GM19239 (cell line): ENCODE measurements at regions not wholly inside any gene's neighbourhood (a gene's known extent, or its start where the extent isn't known, plus 50 kb on each side); places are given as distances from the start of the nearest gene placed in this dataset.
A peak's percentile ranks its signal among the peaks of the same experiment; 100 is the strongest.
"Not testable (repeated sequence)": the region's sequence is repeated elsewhere in the genome, so short reads cannot be mapped to it uniquely, and the experiment has no call there.

Source experiments
- DNase-seq: peaks from one replicate; pipeline ENCODE4 v3.0.0; 2011; ENCODE audit warnings: low spot score; ENCODE audit not compliant: insufficient read length
- FAIRE-seq: peaks from 2 replicates; lab custom pipeline; 2011; peaks lifted over from hg19 to GRCh38; lab: Jason Lieb, UNC

DNA sequence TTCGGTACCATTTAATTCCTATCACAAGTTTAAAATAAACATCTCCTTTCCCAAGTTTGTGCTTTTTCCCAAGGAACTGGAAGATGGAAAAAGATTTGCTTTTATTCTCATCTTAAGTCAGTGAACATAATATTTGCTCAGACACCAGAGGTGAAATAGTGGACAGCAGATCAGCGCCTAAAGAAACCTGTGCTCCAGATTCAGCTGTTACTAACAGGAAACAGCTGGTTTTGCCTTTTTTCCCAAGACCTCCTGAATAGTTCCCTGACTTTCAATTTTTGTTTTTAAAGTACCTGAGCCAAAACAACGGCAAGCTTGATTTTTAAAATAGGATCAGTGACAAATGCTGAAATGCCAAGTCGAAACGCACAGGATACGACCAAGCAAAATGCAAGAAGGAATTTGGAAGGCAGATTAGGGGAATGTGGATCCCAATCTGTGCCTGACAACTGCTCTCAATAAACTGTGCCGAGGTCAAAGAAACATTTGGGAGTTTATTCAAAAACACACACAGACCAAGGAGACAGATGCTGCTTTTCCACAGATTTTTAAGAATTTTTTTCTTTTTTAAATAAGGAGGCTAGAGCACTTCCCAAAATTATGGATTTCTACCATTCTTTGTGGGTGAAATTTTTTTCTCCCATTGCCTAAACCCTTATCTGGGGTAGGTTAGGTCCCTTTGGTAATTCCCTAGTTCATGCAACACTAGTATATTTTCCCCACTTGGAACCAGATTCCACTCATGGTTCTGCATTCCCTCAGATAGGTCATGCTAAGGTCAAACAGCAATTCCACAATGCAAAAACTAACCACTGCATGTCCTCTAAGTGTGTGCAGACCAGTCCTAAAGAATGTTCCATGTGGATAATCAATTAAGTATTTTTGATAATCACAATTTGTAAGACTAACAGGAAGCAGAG, 121.5 kb upstream of the PDE1A start:
- FAIRE-seq (no peak), DNase-seq (no peak)

- FAIRE-seq: no peak
- DNase-seq: no peak
Observed at GRCh38 chr2:182550234-182550633, 123.4 kb upstream of the PDE1A start.

- FAIRE-seq, DNase-seq: not testable (repeated sequence)
Observed at GRCh38 chr2:182552232-182552631, 125.4 kb upstream of the PDE1A start.

- DNase-seq, FAIRE-seq: not testable (repeated sequence)
Observed at GRCh38 chr2:182552785-182553184, 125.9 kb upstream of the PDE1A start.

- DNase-seq: peak; percentile 40
- FAIRE-seq: peak; percentile 94
Observed at GRCh38 chr2:182553483-182553882, 126.6 kb upstream of the PDE1A start.

DNA sequence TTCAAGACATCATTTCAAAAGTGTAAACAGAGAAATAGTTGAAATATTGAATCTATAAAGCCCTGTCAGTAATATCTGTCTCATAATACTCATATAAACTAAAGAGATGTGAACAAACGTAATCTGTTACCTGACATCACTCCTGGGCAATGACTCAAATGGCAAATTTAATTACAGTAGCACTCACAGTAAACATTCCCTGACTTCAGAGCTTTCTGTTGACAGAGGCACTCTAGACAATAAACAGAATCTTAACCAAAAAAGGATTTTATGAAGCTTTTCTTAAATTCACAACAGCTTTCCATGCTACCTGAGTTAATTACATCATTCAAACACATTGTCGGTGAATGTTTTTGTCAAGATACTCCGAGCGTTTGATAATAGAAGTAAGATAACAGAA, 128.1 kb upstream of the PDE1A start:
- FAIRE-seq: no peak
- DNase-seq: no peak

- FAIRE-seq: peak; percentile 26
- DNase-seq: no peak
Observed at GRCh38 chr2:182558564-182558963, 131.7 kb upstream of the PDE1A start.

DNA sequence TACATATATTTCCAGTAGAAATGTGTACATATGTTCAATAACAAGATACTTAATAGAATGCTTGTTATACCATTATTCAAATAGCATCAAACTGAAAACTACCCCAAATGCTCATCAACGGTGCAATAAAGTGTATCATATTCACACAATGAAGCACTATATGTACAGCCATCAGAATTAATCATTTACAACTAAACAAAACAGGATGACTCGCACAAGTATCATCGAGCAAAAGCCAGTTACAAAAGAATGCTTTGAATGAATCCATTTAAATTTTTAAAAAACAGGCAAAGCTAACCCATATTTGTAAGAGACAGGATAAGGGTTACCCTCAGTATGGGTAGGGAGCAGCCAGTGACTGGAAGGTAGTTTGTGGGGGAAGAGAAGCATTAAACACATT, 132.8 kb upstream of the PDE1A start:
- no peak for DNase-seq
- FAIRE-seq: no peak

- DNase-seq (no peak), FAIRE-seq (no peak)
Observed at GRCh38 chr2:182565911-182566567, 139.2 kb upstream of the PDE1A start.

GRCh38 chr2:182573553-182573952, 142.5 kb upstream of the DNAJC10 start:
- DNase-seq: no peak
- FAIRE-seq: no peak

GRCh38 chr2:182577816-182578215, 138.2 kb upstream of the DNAJC10 start:
- DNase-seq: no peak
- FAIRE-seq: no peak

DNA sequence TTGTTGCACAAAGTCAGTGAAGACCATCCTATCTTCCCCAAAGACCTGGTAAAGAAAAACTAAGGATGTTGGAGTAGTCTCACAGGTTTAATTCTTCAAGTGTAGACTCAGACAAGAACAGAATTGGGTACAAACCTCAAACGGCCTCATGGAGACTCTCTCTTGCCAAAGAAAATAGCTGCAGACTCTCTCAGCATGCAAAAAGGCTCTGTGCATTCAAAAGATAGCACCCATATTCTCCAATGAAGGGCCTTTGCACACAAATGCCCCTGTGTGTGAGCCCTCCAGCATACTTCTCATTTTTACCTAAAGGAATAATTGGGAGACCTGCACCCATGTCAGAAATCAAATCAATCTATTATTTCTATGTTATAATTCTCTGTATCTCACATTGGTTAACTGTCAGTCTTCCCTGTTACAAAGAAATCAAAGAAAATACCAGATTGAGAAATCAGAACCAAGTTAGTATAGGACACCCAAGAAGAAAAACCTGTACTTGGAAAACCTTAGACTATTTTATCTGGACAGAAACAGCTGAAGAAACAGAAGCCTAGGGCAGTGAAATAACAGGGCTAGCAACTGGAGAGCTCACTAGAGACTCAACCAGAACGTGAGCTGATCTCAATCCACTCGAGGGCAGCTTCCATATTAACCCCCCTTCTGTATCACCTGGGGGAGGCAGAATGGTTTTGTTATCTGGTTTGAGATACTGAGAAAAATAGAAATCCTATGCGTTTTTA, 134.7 kb upstream of the DNAJC10 start:
- no peak for FAIRE-seq
- no peak for DNase-seq

DNA sequence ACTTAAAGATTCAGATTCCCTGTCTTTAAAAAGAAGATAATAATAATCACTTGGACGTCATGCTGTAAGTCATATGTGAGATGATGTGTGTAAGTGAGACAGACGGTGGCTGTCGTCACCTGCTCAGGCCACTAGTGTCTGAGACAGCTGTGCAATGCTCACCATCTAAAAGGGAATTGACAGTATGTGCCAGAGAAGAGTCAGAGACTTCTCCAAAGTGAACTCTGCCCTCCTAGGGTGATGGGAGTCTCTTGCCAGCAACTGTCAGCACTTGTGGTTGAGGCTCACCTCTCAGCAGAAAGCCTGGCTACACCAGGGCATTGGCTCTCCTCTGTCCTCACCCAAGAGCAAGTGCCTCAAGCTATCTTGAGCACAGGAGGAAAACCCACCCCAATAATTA, 131.6 kb upstream of the DNAJC10 start:
- no peak for FAIRE-seq
- no peak for DNase-seq

DNA sequence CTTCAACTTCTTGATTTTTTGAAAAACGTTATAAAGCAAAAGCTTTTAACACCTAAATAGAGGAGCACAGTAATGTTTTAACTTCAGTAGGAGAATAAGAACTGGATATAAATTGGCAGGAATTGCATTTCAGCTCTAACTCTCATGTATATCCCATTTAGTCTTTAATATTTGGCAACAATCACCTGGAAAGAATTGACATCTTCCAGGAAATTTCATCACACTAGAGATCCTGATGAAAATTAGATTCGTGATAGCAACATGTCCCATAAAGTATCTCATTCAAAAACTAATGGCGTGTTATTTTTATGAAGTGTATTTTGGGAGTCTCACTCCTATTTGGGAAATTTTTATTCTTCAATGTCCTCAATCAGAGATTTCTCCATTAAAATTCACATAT, 131.1 kb upstream of the DNAJC10 start:
- no peak for FAIRE-seq
- DNase-seq: no peak

DNA sequence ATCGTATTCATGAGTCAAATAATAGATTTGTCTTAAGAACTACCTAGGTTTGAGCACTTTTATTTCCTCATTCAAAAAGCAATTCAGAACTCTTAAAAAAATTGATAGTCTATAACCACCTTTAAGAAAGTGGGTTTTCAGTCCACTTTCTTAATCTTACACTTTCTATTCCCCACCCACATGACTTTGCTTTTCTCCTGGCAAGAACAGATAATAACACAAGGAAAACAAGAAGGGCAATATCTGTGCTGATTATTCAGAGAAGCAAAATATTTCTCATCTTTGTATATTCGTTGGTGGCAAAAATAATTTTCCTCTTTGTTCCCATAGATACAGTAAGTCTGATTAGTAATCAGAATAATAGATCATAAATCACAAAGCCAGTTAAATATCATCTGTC, 130.6 kb upstream of the DNAJC10 start:
- DNase-seq: no peak
- no peak for FAIRE-seq

DNA sequence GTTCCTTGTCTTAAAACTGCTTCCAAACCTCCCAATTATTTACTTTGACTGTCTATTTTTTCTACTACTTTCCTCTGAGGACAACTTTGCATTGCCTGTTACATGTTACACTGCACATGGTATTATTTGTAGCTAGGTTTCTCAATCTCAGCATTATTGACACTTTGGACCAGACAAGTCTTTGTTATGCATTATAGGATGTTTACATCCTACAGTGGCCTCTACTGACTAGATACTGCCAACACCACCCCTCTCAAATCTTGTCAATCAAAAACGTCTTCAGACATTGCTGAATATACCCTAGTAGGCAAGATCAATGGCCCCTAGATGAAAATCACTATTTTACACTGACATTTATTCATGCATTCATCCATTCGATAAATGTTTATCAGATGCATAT, 129.6 kb upstream of the DNAJC10 start:
- FAIRE-seq: peak; percentile 67
- DNase-seq: no peak

- no peak for FAIRE-seq
- DNase-seq: no peak
Observed at GRCh38 chr2:182587831-182588230, 128.2 kb upstream of the DNAJC10 start.

DNA sequence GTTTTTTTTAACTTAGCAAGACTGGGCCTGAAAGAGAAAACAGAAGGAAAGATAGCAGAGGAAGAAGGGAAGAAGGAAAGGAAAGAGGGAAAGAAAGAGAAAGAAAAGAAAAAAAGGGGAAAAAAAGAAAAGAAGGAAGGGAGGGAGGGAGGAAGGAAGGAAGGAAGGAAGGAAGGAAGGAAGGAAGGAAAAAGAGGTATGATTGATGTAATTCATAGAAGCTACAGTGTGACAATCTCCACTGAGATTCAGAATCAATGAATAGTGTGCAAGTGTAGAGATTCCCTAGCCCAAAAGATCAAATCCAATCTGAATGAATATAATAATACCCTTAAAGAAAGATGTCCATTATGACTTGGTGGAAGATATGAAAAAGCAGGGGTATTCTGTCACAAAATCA, 126.9 kb upstream of the DNAJC10 start:
- DNase-seq (no peak), FAIRE-seq (no peak)

- no peak for DNase-seq
- FAIRE-seq: no peak
Observed at GRCh38 chr2:182591774-182592173, 124.3 kb upstream of the DNAJC10 start.

GRCh38 chr2:182592691-182593393, 123.2 kb upstream of the DNAJC10 start:
- DNase-seq: no peak
- FAIRE-seq: no peak
